GM20000 (cell line): ENCODE measurements at regions not wholly inside any gene's neighbourhood (a gene's known extent, or its start where the extent isn't known, plus 50 kb on each side); places are given as distances from the start of the nearest gene placed in this dataset.

Source experiments
- DNase-seq: peaks from one replicate; pipeline ENCODE4 v3.0.0; 2012; ENCODE audit warnings: low spot score
- CTCF ChIP-seq: IDR thresholded peaks from 2 replicates; pipeline ENCODE4 v1.5.1; 2012; ENCODE audit warnings: mild to moderate bottlenecking, control low read depth; ENCODE audit errors: extremely low read depth, missing control alignments

DNA sequence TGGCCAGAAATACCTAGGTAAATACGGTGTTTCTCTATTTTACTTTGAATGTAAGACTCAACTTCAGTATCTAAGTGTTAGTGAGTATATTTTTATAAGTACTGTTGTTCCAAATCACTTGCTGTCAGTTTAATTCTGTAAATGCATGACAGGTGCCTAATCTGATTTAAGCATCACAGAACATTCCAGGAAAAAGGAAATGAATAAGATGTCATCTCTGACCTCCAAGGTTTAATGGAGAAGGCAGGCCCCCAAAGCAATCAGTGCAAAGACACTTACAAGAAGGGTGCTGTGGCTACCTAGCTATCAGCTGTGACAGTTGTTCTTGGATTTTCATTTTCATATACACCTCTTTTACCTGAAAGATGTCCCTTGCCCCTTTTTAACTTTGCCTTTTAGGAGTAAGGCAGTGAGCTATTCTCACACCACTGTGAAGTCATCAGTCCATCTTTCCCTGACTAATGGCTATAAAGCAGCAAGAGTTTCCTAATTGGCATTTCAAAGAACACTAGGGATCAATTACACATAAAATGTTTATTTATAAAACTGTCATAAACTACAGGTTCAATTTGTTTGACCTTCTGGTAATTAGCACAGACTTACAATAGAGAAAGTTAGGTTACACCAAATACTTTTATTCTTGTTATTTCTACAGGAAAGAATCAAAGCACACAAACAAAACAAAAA is 427.6 kb downstream of the SPRY2 start:
- no peak for DNase-seq
- TF ChIP-seq CTCF: no peak

DNA sequence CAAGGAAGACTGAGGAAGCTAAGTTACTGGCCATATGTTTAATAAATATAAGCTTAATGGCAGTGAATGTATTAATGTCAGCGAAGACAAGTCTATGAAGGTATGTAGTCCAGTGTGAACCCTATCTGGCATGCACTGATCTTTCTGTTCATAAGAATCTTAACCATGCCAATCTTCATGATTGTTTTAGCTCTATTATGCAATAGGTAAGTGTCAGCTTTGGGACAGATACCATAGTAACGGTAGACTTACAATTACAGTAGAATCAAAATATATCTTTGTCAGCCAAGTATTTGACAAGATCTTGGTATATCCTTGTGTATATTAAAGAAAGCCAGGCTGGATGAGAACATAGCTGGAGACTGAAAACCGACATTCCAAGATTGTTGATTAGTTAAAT is 428.5 kb downstream of the SPRY2 start:
- TF ChIP-seq CTCF: no peak
- DNase-seq: no peak

DNA sequence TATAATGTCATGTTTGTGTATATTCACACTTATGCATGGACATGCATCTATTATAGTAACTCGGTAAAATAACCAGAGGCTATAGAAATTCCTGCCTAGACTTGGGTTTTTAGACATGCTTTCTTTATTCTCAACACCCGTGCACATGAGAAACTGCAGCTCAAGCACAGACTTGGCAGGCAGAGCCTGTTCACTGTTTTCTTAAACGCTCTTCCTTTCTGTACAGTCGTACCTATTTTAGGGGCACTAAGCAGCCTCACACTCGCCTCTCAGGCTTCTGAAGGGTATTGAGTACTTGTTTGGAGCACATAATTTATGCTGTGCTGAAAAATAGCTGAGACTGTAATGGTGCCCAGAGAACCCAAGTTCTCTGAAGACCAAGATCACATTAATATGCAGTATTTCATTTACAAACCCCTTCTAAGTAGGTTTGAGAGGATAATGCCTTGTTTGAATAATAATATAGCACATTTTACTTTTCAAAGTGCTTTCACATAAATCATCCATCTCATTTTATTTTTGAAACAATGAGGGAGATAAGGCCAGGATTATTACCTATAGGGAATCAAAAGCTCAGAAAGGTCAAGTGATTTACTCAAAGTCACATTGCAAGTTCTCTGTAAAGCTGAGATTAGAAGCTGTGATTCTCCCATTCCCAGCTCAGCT is 429.9 kb downstream of the SPRY2 start:
- no peak for DNase-seq
- TF ChIP-seq CTCF: no peak

- no peak for DNase-seq
- TF ChIP-seq CTCF: no peak
Measured at GRCh38 chr13:79909644-79910043, 428.7 kb downstream of the NDFIP2 start.

DNA sequence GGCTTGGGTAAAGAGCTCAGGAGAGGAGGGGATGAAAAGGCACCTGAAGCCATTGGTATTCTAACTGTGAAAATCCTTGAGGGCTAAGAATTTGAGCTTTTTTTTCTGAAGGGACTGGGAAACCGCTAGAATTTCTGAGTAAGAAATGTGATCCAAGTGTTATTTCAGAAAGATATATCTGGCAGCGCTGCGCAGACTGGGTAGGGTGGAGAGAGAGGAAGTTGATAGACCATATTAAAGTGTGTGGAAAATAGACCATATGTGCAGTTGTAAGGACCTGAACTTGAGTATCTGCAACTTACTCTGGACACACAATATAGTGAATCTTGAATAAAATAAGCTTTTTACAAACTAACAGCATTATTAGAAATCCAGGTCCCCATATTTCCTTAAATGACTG is 427.4 kb downstream of the NDFIP2 start:
- DNase-seq: no peak
- TF ChIP-seq CTCF: no peak

DNA sequence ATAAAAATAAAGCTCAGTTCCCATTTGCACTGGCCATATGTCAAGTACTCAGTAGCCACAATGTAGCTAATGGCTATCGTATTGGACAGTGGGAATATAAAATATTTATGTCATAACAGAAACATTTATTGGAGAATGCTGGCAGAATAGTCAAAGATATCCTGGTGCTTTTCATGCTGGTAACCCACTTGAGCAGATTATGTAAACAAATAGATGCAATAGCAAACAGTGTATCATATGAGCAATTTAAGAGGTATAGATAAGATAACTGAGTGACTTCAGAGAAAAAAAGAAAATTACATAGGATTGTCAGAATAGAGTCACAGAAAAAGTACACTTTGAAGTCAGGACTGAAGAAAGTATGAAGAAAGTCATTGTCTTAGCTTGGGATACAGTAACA is 426.6 kb downstream of the NDFIP2 start:
- no peak for TF ChIP-seq CTCF
- no peak for DNase-seq

DNA sequence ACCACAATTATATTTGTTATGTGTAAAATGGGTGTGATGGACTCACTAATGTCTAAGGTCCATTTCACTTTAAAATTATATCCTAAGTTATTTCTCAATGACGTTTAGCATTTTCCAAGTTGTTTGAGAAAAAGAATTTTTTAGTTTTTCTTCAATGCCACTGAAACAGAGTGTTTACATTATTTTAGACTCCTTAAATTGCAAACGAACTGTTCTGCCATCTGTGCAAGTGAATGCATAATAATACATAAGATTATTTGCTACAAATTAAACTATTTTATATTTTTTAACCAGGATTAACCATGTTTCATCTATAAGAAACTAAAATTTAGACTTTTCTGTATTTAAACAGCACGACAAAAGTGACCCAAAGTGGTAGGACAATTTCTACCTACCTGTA is 425.4 kb downstream of the NDFIP2 start:
- TF ChIP-seq CTCF: no peak
- no peak for DNase-seq
